Stimulated activated CD4-positive, alpha-beta T cell treated with anti-CD3 and anti-CD28 coated beads, Interleukin-4, amount 100 ng/mL, for 24 hours (primary cell): ENCODE measurements at regions not wholly inside any gene's neighbourhood (a gene's known extent, or its start where the extent isn't known, plus 50 kb on each side); places are given as distances from the start of the nearest gene placed in this dataset.
A peak's percentile ranks its signal among the peaks of the same experiment; 100 is the strongest.

ENCODE experiments used
- DNase-seq: peaks from one replicate; pipeline ENCODE4 v3.0.0-alpha.2; 2020

- DNase-seq, result no peak
These were observed 52.9 kb upstream of the SLC28A3 start for GRCh38 chr9:84393266-84393950.

- no peak for DNase-seq
These were observed 53.5 kb upstream of the SLC28A3 start for GRCh38 chr9:84394036-84394435.

- peak; percentile 65 for DNase-seq
These were observed 56.7 kb upstream of the SLC28A3 start for GRCh38 chr9:84397151-84397728.

- no peak for DNase-seq
These were observed 57.3 kb upstream of the SLC28A3 start for GRCh38 chr9:84397822-84398221.

- no peak for DNase-seq
These were observed 62.0 kb upstream of the SLC28A3 start for GRCh38 chr9:84402517-84402916.

- no peak for DNase-seq
These were observed 62.7 kb upstream of the SLC28A3 start for GRCh38 chr9:84403288-84403687.

GRCh38 chr9:84404095-84404686 lies 63.6 kb upstream of the SLC28A3 start:
- DNase-seq, result no peak

- no peak for DNase-seq
These were observed 65.1 kb upstream of the SLC28A3 start for GRCh38 chr9:84405667-84406066.

- DNase-seq, result no peak
These were observed 67.9 kb upstream of the SLC28A3 start for GRCh38 chr9:84408416-84408815.

- DNase-seq, result no peak
These were observed 71.2 kb upstream of the SLC28A3 start for GRCh38 chr9:84411683-84412267.

- no peak for DNase-seq
These were observed 72.1 kb upstream of the SLC28A3 start for GRCh38 chr9:84412654-84413053.

- no peak for DNase-seq
These were observed 72.7 kb upstream of the SLC28A3 start for GRCh38 chr9:84413301-84413700.

GRCh38 chr9:84419031-84419602 lies 78.6 kb upstream of the SLC28A3 start:
- no peak for DNase-seq

GRCh38 chr9:84424931-84425330 lies 84.4 kb upstream of the SLC28A3 start:
- no peak for DNase-seq

- no peak for DNase-seq
These were observed 92.2 kb upstream of the SLC28A3 start for GRCh38 chr9:84432746-84433145.

- DNase-seq, result no peak
These were observed 95.3 kb upstream of the SLC28A3 start for GRCh38 chr9:84435902-84436301.

- DNase-seq, result no peak
These were observed 96.0 kb upstream of the SLC28A3 start for GRCh38 chr9:84436386-84437109.

GRCh38 chr9:84438391-84438790 lies 97.8 kb upstream of the SLC28A3 start:
- DNase-seq, result no peak

GRCh38 chr9:84439250-84439649 lies 98.7 kb upstream of the SLC28A3 start:
- DNase-seq, result no peak

GRCh38 chr9:84442712-84443111 lies 102.2 kb upstream of the SLC28A3 start:
- no peak for DNase-seq

- DNase-seq, result no peak
These were observed 105.2 kb upstream of the SLC28A3 start for GRCh38 chr9:84445737-84446136.

- DNase-seq, result no peak
These were observed 106.7 kb upstream of the SLC28A3 start for GRCh38 chr9:84447305-84447704.

GRCh38 chr9:84450029-84450428 lies 109.5 kb upstream of the SLC28A3 start:
- no peak for DNase-seq
